A549 (cell line): ENCODE measurements at regions not wholly inside any gene's neighbourhood (a gene's known extent, or its start where the extent isn't known, plus 50 kb on each side); places are given as distances from the start of the nearest gene placed in this dataset.

Source experiments
- ATAC-seq, 2 experiments: fragments of 200-7000 bp in 1 of 2; fragments of >200 bp in 1 of 2; cut with Nextera tagmentation in 1 of 2; cut with Tn5 transposase in 1 of 2; 3 replicates each; pipeline versions ENCODE4 v1.8.0 to v1.9.1; 2018 to 2020; ENCODE audit warnings: mild to moderate bottlenecking in 1 of 2, moderate library complexity in 1 of 2
- CTCF ChIA-PET: fragments of 300-600 bp; sonication (Branson Sonifier 250); formaldehyde crosslinking; extraction: SDS; loops from one replicate; lab custom pipeline; 2021; ENCODE audit warnings: antibody characterized with exemption, inconsistent platforms; lab: Yijun Ruan, JAX
- POLR2A ChIA-PET: fragments of 350-600 bp; formaldehyde crosslinking; extraction: SDS; loops from one replicate; lab custom pipeline; 2021; ENCODE audit warnings: antibody characterized with exemption, inconsistent platforms; lab: Yijun Ruan, JAX
- DNase-seq, 2 experiments: peaks; one replicate each; pipeline versions ENCODE4 v3.0.0 to v3.0.0-alpha.2; 2011 to 2016; ENCODE audit warnings: low read depth in 1 of 2, low spot score in 1 of 2
- FAIRE-seq: peaks from 2 replicates; lab custom pipeline; 2011; peaks lifted over from hg19 to GRCh38; lab: Jason Lieb, UNC
- H3K27ac ChIP-seq, 2 experiments: fragments of >200 bp; sonication (Bioruptor Twin); formaldehyde crosslinking; 3 replicates each; pipeline ENCODE4 v1.5.1; 2016 to 2017
- H3K4me1 ChIP-seq: fragments of >200 bp; sonication (Bioruptor Twin); formaldehyde crosslinking; 3 replicates; pipeline ENCODE4 v1.6.1; 2016
- H3K4me2 ChIP-seq: fragments of >200 bp; sonication (Bioruptor Twin); formaldehyde crosslinking; 3 replicates; pipeline ENCODE4 v1.6.1; 2016
- H3K4me3 ChIP-seq: fragments of >200 bp; sonication (Bioruptor Twin); formaldehyde crosslinking; 3 replicates; pipeline ENCODE4 v1.5.1; 2016
- H3K9me3 ChIP-seq: fragments of >200 bp; sonication (Bioruptor Twin); formaldehyde crosslinking; 3 replicates; pipeline ENCODE4 v1.6.1; 2016
- EHMT2 ChIP-seq: fragments of 200-600 bp; sonication (generic); IDR thresholded peaks from 2 replicates; pipeline ENCODE4 v1.6.1; 2016; ENCODE audit warnings: antibody characterized with exemption, low read depth, mild to moderate bottlenecking, moderate library complexity
- FOSB ChIP-seq: fragments of 250-450 bp; sonication (Bioruptor Pico); IDR thresholded peaks from 2 replicates; pipeline ENCODE4 v1.5.0; 2020; ENCODE audit warnings: mild to moderate bottlenecking, moderate library complexity
- FOSL2 ChIP-seq, 2 experiments: fragments of 450-650 bp in 1 of 2; fragments of >200 bp in 1 of 2; sonication (Bioruptor Twin) in 1 of 2; formaldehyde crosslinking; IDR thresholded peaks; 2 replicates each; pipeline versions ENCODE4 v1.5.0 to v1.6.1; 2016 to 2020; ENCODE audit warnings: mild to moderate bottlenecking in 1 of 2, moderate library complexity in 1 of 2
- FOXS1 ChIP-seq: fragments of 250-450 bp; sonication (Bioruptor Pico); IDR thresholded peaks from 2 replicates; pipeline ENCODE4 v1.5.0; 2020; ENCODE audit warnings: mild to moderate bottlenecking, moderate library complexity
- GATA3 ChIP-seq: IDR thresholded peaks from 2 replicates; pipeline ENCODE4 v1.6.1; 2012; ENCODE audit warnings: borderline replicate concordance
- HDAC2 ChIP-seq: fragments of 200-600 bp; sonication (generic); IDR thresholded peaks from 2 replicates; pipeline ENCODE4 v1.6.1; 2016
- HOXB13 ChIP-seq: fragments of 250-450 bp; sonication (Bioruptor Pico); IDR thresholded peaks from 2 replicates; pipeline ENCODE4 v1.5.0; 2020; ENCODE audit warnings: low read depth, mild to moderate bottlenecking, moderate library complexity
- JUN ChIP-seq, 2 experiments: fragments of >200 bp; sonication (Bioruptor Twin); formaldehyde crosslinking; IDR thresholded peaks; 2 replicates in 1 of 2; 3 replicates in 1 of 2; pipeline ENCODE4 v1.6.1; 2016 to 2017
- JUNB ChIP-seq: fragments of >200 bp; sonication (Bioruptor Twin); formaldehyde crosslinking; IDR thresholded peaks from 2 replicates; pipeline ENCODE4 v1.6.1; 2016
- KDM5A ChIP-seq: fragments of 200-600 bp; sonication (generic); IDR thresholded peaks from 2 replicates; pipeline ENCODE4 v1.6.1; 2016; ENCODE audit warnings: antibody characterized with exemption, mild to moderate bottlenecking
- MAFK ChIP-seq: fragments of 450-650 bp; IDR thresholded peaks from 2 replicates; pipeline ENCODE4 v1.6.1; 2014; ENCODE audit not compliant: partially characterized antibody
- MAZ ChIP-seq: fragments of 150-350 bp; IDR thresholded peaks from 2 replicates; pipeline ENCODE4 v1.6.1; 2014; ENCODE audit warnings: antibody characterized with exemption, low read depth, low read length, borderline replicate concordance
- NFE2L2 ChIP-seq: fragments of 150-350 bp; conservative IDR thresholded peaks from 2 replicates; pipeline ENCODE4 v1.6.1; 2014; ENCODE audit warnings: low read length
- RAD21 ChIP-seq, 2 experiments: fragments of >200 bp in 1 of 2; sonication (Bioruptor Twin) in 1 of 2; formaldehyde crosslinking in 1 of 2; IDR thresholded peaks in 1 of 2; conservative IDR thresholded peaks in 1 of 2; 2 replicates in 1 of 2; 3 replicates in 1 of 2; pipeline ENCODE4 v1.6.1; 2012 to 2018; ENCODE audit warnings: inconsistent platforms in 1 of 2
- RCOR1 ChIP-seq: fragments of 150-350 bp; IDR thresholded peaks from 2 replicates; pipeline ENCODE4 v1.6.1; 2014; ENCODE audit warnings: antibody characterized with exemption, low read length, low read depth
- SREBF2 ChIP-seq: fragments of 450-650 bp; IDR thresholded peaks from 2 replicates; pipeline ENCODE4 v1.6.1; 2014; ENCODE audit warnings: mild to moderate bottlenecking, moderate library complexity
- TP53 ChIP-seq: fragments of 250-450 bp; sonication (Bioruptor Pico); IDR thresholded peaks from 2 replicates; pipeline ENCODE4 v1.5.0; 2021; ENCODE audit warnings: mild to moderate bottlenecking, moderate library complexity
- ZNF302 ChIP-seq: fragments of 250-450 bp; sonication (Bioruptor Pico); IDR thresholded peaks from 2 replicates; pipeline ENCODE4 v1.9.0; 2021; ENCODE audit warnings: inconsistent platforms, mild to moderate bottlenecking, moderate library complexity
- ZSCAN20 ChIP-seq: fragments of 250-450 bp; sonication (Bioruptor Pico); IDR thresholded peaks from 2 replicates; pipeline ENCODE4 v1.8.0; 2022; ENCODE audit warnings: mild to moderate bottlenecking, moderate library complexity
- WGBS: methylation state at CpG from one replicate; pipeline ENCODE4 v1.1.6; 2017; ENCODE audit errors: missing lambda C conversion rate; 5-methylcytosine and 5-hydroxymethylcytosine counted together
- TF ChIP-seq, protein P1 (sequence below): fragments of 250-450 bp; sonication (Bioruptor Pico); IDR thresholded peaks from 2 replicates; pipeline ENCODE4 v1.5.0; 2020; ENCODE audit warnings: low read depth, mild to moderate bottlenecking, moderate library complexity
- TF ChIP-seq, protein P2 (sequence below): fragments of 200-600 bp; sonication (generic); IDR thresholded peaks from 2 replicates; pipeline ENCODE4 v1.6.1; 2016; ENCODE audit warnings: antibody characterized with exemption, mild to moderate bottlenecking, moderate library complexity

DNA sequence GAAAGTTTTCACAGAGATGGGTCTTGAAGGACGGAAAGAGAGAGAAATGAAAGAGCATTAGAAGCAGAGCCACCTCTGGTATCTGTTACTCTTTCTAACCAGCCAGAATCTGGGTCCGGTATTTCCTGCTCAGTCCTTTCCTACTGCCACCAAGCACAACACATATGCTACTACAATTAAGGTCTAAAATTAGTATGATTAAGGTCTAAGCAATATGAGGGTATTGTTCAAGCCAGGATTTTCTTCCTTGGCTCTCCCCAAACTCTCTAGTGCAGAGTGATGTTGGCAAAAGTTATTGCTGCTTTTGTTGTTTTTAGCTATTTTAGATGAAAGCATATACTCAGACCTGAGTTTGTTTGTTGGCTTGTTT is 59.2 kb upstream of the EED start:
- ATAC-seq (no peak), DNase-seq (no peak), FAIRE-seq (no peak)
- Histone ChIP-seq H3K9me3 (no peaks in the 10 kb centered on the region), H3K4me2 (no peak overlapping the region), H3K27ac (no peak overlapping the region), H3K4me1 (peaks cover 11% of the 10 kb centered on the region), H3K4me3 (no peak overlapping the region)
- 90% methylated on average over 2 of the region's 2 CpGs for WGBS
- ChIA-PET POLR2A (no interaction called here), CTCF (no interaction called here)
- TF ChIP-seq KDM5A (no peak), NFE2L2 (no peak), ZSCAN20 (CRISPR knock-in tag) (no peak), JUNB (no peak), HOXB13 (CRISPR knock-in tag) (no peak), GATA3 (no peak)
- TF ChIP-seq, protein P1, sequence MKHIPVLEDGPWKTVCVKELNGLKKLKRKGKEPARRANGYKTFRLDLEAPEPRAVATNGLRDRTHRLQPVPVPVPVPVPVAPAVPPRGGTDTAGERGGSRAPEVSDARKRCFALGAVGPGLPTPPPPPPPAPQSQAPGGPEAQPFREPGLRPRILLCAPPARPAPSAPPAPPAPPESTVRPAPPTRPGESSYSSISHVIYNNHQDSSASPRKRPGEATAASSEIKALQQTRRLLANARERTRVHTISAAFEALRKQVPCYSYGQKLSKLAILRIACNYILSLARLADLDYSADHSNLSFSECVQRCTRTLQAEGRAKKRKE (CRISPR knock-in tag) = no peak

DNA sequence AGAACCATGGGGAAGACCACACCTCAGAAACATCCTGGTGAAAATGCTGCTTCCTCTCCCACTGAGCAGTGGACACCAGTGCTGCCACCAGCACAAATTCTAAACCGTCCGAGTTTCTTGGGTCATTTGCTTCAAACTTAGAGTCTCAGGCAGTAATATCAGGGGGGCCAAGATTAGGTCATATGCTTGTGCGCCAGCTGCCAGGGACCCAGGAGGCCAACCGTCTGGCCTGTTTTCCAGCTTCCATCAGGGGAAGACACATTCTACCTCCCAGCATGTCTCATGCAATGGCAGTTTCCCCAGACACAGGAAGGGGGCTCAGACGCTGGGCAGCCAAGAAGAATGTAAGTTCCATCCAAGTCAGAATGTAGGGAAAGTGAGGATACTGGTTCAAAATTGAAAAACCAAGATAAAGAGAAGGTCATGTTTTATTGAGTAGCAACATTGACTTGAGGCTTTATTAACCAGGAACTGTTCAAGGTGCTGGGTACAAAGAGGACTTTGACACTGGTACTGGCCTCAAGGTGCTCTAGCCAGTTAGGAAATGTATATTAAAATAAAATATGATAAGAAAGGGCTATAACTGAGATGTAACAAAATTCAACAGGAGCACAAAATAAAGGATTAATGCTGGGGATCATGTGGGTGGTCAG is 59.7 kb upstream of the EED start:
- H3K4me2 ChIP-seq = no peak overlapping the region
- no peak overlapping the region for H3K27ac ChIP-seq
- DNase-seq (no peak), ATAC-seq (no peak), FAIRE-seq (no peak)
- no peak for TF ChIP-seq HDAC2
- TF ChIP-seq RCOR1 = no peak
- no peak for TF ChIP-seq KDM5A
- TF ChIP-seq, protein P2, sequence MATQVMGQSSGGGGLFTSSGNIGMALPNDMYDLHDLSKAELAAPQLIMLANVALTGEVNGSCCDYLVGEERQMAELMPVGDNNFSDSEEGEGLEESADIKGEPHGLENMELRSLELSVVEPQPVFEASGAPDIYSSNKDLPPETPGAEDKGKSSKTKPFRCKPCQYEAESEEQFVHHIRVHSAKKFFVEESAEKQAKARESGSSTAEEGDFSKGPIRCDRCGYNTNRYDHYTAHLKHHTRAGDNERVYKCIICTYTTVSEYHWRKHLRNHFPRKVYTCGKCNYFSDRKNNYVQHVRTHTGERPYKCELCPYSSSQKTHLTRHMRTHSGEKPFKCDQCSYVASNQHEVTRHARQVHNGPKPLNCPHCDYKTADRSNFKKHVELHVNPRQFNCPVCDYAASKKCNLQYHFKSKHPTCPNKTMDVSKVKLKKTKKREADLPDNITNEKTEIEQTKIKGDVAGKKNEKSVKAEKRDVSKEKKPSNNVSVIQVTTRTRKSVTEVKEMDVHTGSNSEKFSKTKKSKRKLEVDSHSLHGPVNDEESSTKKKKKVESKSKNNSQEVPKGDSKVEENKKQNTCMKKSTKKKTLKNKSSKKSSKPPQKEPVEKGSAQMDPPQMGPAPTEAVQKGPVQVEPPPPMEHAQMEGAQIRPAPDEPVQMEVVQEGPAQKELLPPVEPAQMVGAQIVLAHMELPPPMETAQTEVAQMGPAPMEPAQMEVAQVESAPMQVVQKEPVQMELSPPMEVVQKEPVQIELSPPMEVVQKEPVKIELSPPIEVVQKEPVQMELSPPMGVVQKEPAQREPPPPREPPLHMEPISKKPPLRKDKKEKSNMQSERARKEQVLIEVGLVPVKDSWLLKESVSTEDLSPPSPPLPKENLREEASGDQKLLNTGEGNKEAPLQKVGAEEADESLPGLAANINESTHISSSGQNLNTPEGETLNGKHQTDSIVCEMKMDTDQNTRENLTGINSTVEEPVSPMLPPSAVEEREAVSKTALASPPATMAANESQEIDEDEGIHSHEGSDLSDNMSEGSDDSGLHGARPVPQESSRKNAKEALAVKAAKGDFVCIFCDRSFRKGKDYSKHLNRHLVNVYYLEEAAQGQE = no peak
- TF ChIP-seq FOXS1 (CRISPR knock-in tag) = no peak
- no peak for TF ChIP-seq JUN (IDR thresholded peaks at IDR 0.05)
- no peak for TF ChIP-seq EHMT2
- TF ChIP-seq JUNB = no peak
- TF ChIP-seq, protein P1 (CRISPR knock-in tag) = no peak
- TF ChIP-seq FOSL2 (IDR thresholded peaks at IDR 0.05) = no peak
- no peak for TF ChIP-seq FOSL2 (CRISPR knock-in tag; IDR thresholded peaks at IDR 0.05)
- TF ChIP-seq ZNF302 = no peak
- no peak for TF ChIP-seq MAZ
- TF ChIP-seq FOSB = no peak
- TF ChIP-seq MAFK = no peak
- no peak for TF ChIP-seq TP53 (CRISPR knock-in tag)
- no peak for TF ChIP-seq SREBF2
- TF ChIP-seq RAD21 (conservative IDR thresholded peaks at IDR 0.05 in 1 of 2, IDR thresholded peaks at IDR 0.05 in 1 of 2) = no peak
- H3K4me1 ChIP-seq = peaks cover 11% of the 10 kb centered on the region
- H3K4me3 ChIP-seq = no peak overlapping the region
- H3K9me3 ChIP-seq = no peaks in the 10 kb centered on the region
- WGBS = 100% methylated on average over 3 of the region's 5 CpGs
- ChIA-PET CTCF (no interaction called here), POLR2A (no interaction called here)
